Epithelial cell of prostate (primary cell): ENCODE measurements at regions not wholly inside any gene's neighbourhood (a gene's known extent, or its start where the extent isn't known, plus 50 kb on each side); places are given as distances from the start of the nearest gene placed in this dataset.

ENCODE experiments used
- DNase-seq: peaks from one replicate; pipeline ENCODE4 v3.0.0-alpha.2; 2011; ENCODE audit warnings: low read depth, low spot score
- H3K27ac ChIP-seq: fragments of 450-650 bp; 2 replicates; pipeline ENCODE4 v1.5.1; 2017; ENCODE audit warnings: mild to moderate bottlenecking

DNA sequence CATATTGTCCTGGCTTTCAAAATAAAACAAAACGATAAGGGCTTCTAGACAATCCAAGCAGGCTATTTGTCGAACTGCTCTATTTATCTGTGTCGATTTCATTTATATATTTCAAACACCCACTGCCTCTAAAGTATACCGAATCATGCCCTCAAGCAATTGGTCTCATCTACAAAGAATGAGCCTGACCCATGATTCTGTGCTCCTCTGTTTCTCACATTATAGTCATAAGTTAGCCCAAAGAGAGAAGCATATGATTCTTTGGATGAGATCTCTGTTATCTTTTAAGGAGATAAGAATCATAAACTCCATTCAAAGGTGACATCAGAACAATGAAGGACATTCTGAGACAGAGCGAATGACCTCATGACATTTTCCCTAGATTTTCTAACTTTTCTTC is 191.1 kb downstream of the MAP2K6 start:
- H3K27ac ChIP-seq, result no peak overlapping the region

DNA sequence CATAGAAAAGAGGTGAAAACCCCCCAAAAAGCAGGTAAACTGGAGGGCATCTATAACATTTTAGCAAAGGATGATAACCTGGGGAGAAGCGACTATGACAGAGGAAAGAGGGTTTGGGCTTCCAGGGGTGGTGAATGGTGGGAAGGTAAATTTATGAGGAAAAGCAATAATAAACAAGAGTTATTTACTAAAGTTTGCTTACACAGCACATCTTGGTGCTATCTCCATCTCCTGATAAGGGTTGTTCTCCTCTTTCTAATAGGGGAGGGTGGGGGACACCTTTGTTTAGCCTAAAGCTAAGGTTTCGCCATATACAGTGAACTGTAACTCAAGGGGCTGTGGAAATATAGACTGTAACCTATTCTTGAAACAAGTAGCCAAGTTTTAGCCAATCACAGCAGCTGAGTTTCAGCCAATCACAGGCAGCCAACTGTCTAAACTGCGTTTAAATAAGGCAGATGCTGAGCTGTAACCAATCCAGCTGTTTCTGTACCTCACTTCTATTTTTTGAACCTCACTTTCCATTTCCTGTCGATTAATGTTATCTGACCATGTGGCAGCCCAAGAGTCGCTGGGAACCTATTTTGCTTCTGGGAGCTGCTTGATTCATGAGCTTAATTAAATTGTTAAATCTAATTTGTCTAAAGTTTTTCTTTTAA is 191.8 kb downstream of the MAP2K6 start:
- DNase-seq, result no peak
- H3K27ac ChIP-seq, result no peak overlapping the region

More for the DNA sequence above, 191.1 kb downstream of the MAP2K6 start:
- DNase-seq, result no peak

GRCh38 chr17:69607162-69607834 is 192.8 kb downstream of the MAP2K6 start:
- peak overlapping the region; percentile 86 for H3K27ac ChIP-seq
- peak; percentile 50 for DNase-seq

DNA sequence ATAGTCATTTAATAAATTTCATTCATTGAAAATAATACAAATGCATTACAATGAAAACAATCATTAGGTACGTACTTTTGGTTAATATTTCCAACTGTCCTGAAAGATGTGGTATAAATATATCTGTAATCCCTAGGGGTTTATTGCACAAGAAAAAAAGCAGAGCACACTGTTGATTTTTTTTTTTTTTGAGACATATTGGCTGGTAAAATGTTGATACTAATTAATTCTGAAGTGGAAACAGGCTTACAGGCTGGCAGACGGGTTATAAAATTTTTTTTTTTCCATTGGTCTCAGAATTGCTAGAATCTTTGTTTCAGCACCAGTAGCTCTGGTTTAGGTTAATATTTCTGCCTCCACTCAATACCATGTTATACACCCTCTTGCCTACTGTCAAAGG is 193.6 kb downstream of the MAP2K6 start:
- peak overlapping the region; percentile 86 for H3K27ac ChIP-seq
- no peak for DNase-seq

DNA sequence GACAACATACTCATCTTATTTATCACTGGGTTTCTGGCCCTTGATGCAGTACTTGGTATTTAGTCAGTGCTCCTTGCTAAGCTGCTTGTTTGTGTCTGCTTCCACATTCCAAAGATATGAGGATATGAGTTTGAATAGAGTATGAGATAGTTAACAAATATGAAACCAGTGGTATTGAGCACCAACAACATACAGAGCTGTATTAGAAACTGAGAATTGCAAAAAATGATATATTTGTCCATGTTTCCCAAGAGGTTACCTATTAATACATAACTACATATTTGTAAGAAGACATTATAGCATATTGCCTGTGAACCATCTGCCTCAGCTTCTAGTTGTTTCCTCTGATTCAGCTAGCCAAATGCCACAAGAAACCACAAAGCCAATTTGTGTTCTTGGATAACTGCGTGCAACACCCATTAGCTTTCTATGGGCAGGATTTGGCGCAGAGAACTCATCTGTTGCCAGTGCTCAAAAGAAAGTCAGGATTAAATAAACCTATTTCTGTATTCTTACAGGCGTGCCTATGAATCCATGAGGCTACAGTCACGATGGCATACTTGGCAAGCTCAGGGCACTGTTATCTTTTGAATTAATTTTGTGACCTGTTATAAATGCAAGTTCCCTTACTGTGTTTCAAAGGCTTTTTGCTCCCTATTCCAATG is 194.4 kb downstream of the MAP2K6 start:
- DNase-seq, result peak; percentile 69
- H3K27ac ChIP-seq, result peak overlapping the region; percentile 86

DNA sequence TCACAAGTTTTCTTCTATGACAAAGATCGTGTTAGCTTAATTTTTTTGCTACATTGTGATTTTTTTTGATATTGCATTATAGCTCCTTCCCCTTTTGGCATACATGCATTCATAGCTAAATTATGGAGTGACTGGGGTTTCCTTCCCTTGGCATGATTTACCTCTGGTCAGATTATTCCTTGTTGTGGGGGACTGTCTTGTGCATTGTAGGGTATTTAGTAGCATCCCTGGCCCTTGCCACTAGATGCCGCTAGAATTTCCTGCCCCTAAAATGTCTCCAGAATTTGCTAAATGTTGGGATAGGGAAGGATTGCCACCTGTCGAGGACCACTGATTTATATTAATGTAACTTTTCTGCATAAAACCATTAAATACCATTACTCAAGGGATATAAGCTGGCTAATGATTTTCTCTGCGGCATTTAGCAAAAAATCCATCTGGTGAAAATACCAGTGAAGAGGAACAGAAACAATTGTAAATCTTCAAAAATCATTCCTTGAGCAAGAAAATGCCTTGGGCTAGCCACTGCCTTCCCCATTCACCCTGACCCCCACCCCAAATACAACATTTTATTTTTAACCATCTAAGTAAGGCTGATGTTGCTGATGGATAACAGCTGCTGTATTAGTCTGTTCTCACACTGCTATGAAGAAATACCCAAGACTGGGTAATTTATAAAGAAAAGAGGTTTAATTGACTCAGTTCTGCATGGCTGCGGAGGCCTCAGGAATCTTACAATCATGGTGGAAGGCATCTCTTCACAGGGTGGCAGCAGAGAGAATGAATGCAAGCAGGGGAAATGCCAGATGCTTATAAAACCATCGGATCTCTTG is 195.2 kb downstream of the MAP2K6 start:
- H3K27ac ChIP-seq, result peak overlapping the region; percentile 86

GRCh38 chr17:69620363-69620762 is 205.9 kb downstream of the MAP2K6 start:
- H3K27ac ChIP-seq, result no peak overlapping the region
- DNase-seq, result no peak

More for the DNA sequence above, 195.2 kb downstream of the MAP2K6 start:
- DNase-seq, result no peak

DNA sequence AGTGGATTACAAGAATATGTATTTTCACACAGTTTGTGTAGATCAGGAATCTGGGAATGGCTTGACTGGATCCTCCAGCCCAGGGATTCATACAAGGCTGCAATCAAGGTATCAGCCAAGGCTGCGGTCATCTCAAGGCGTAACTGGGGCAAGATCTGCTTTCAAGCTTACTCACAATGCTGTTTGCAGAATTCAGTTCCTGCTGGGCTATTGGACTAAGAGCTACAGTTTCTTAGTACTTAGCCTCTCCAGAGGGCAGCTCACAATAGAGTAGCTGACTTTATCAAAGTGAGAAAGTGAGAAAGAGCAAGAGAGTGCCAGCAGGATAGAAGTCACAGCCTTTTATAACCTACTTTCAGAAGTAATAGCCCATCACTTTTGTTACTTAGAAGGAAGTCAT is 211.0 kb downstream of the MAP2K6 start:
- no peak overlapping the region for H3K27ac ChIP-seq
- no peak for DNase-seq

- no peak overlapping the region for H3K27ac ChIP-seq
- no peak for DNase-seq
Measured at GRCh38 chr17:69630056-69630635, 215.6 kb downstream of the MAP2K6 start.

DNA sequence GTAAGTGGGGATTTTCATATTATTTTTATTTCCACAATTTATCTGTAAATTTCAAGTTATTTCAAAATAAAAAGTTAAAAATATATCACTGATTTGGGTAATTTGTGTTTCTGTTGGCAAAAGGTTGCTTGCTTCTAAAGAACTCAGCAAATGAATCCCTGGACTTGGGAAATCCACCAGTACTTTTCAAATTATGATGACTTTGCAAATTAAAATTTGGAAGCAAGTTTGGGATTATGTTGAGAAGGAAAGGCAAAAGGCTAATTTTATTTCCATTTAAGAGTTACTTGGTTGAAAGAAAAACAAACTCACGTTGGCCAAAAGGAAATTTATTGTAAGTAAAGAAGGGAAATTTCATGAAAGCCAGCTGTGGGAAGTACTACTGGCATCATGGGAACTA is 220.3 kb downstream of the MAP2K6 start:
- no peak for DNase-seq
- no peak overlapping the region for H3K27ac ChIP-seq

DNA sequence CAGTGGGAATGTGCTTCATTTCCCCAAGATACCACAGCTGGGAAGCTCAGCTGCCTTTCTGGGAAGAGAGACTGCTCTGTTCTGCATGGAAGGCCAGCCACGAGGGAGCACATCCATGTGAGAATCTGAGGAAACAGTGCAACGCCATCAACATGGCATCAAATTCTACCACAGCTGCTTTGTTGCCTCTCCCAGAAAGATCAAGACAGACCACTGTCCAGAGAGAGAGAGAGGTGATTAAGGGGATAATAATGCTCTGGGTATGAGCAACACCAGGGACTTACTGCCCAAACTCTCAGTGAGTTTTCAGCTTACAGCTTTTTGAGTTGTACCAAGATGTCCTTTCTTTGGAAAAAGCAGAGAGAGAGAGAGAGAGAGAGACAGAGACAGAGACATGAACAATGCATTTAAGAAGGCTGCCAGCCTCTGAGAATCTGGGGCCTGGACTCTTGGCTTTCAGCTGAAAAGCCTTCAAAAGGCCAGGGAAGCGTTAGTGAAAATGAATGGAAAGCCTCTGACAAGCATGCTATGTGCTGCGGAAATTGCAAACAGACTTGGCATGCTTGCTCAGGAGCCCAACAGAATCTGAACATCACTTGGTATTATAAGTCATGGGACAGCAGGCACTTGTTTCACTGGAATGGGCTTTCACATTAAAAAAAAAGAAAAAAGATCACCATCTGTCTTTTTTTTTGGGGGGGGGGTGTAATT is 223.1 kb downstream of the MAP2K6 start:
- no peak overlapping the region for H3K27ac ChIP-seq
- no peak for DNase-seq

- H3K27ac ChIP-seq, result no peak overlapping the region
Measured at GRCh38 chr17:69639096-69639495, 224.6 kb downstream of the MAP2K6 start.

GRCh38 chr17:69640073-69640472 is 225.6 kb downstream of the MAP2K6 start:
- DNase-seq, result no peak
- H3K27ac ChIP-seq, result no peak overlapping the region

More at GRCh38 chr17:69639096-69639495, 224.6 kb downstream of the MAP2K6 start:
- no peak for DNase-seq

DNA sequence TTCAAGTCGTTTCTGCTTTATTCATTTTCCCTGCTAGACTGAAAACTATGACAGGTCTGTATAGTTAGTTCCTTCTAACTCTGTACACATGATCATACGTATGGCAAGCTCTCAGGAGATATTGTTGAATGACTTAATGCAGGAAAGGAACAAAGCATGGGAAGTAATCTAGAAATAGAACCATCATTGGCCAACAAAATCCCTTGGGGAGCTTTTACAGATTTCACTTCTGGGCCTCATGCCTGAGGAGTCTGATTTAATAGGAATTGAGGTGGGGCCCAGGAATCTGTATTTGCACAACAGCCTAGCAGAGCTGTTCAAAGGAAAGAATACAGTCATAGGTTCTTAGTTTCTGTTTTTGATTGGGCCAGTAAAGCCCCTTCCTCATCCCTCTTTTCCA is 229.2 kb downstream of the MAP2K6 start:
- no peak for DNase-seq
- no peak overlapping the region for H3K27ac ChIP-seq

DNA sequence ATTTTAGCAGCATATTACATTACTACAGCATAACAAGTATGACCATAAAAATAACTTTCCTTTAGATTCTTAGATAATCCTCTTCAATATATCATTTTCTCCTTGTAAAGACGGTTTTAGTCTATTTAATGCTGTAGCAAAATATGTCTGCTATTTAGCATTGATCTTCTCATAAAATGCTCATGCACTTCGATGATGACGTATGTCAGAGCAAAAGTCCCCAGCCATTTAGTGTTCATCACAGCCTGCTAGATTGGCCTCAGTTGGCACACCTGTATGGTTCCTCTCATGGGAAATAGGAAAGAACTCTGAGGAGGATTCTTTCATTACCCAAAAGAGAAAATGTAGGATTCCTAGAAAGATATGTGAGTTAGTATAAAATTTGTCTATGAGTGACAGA is 232.2 kb downstream of the MAP2K6 start:
- H3K27ac ChIP-seq, result no peak overlapping the region
- DNase-seq, result no peak

GRCh38 chr17:69650881-69651280 is 236.4 kb downstream of the MAP2K6 start:
- no peak overlapping the region for H3K27ac ChIP-seq
- DNase-seq, result no peak

DNA sequence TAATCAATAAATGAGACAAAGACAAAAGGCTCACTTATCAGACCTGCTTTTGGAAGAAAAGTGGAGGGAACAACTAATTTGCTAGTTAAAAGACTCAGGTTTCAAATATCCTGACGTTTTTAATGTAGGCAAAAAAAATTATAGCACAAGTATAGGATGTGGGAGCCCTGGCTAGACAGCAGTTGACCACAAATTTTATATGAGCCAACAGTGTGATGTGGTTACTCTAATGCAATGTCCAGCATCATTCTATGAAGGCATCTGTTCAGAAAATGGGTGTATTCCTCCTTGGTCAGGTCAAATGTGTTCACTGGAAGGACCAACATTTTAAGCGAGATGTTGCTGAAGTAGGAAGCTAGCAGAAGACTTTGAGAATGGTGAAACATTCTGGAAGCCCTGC is 237.4 kb downstream of the MAP2K6 start:
- DNase-seq, result no peak

GRCh38 chr17:69654981-69655855 is 240.7 kb downstream of the MAP2K6 start:
- H3K27ac ChIP-seq, result no peak overlapping the region
- peak; percentile 45 for DNase-seq

More for the DNA sequence above, 237.4 kb downstream of the MAP2K6 start:
- no peak overlapping the region for H3K27ac ChIP-seq

- H3K27ac ChIP-seq, result no peak overlapping the region
- DNase-seq, result no peak
Measured at GRCh38 chr17:69655902-69656301, 241.4 kb downstream of the MAP2K6 start.
